T47D (cell line): ENCODE measurements at regions not wholly inside any gene's neighbourhood (a gene's known extent, or its start where the extent isn't known, plus 50 kb on each side); places are given as distances from the start of the nearest gene placed in this dataset.

Experiments
- DNase-seq, 2 experiments: peaks; one replicate each; pipeline versions ENCODE4 v3.0.0 to v3.0.0-alpha.2; 2011 to 2012; ENCODE audit warnings: low read depth in 1 of 2, low spot score in 1 of 2
- JUND ChIP-seq: IDR thresholded peaks from 2 replicates; pipeline ENCODE4 v1.6.1; 2012; ENCODE audit warnings: low read depth
- in situ Hi-C: cut with HindIII; loops from 2 replicates; pipeline ENCODE4 v1.10.0; 2016; ENCODE audit warnings: low sequenced_read_pairs, low pct_unique_long_range_greater_than_20kb

GRCh38 chr6:66068033-66068432 lies 361.0 kb upstream of the EYS start:
- TF ChIP-seq JUND, result no peak
- no peak for DNase-seq
- in situ Hi-C loops, result no loop called here

- in situ Hi-C loops, result no loop called here
- DNase-seq, result no peak
- TF ChIP-seq JUND, result no peak
Measured at GRCh38 chr6:66065313-66065712, 358.3 kb upstream of the EYS start.

- in situ Hi-C loops, result no loop called here
- TF ChIP-seq JUND, result no peak
- no peak for DNase-seq
Measured at GRCh38 chr6:66057034-66057433, 350.0 kb upstream of the EYS start.

GRCh38 chr6:66054967-66055366 lies 347.9 kb upstream of the EYS start:
- DNase-seq, result no peak
- in situ Hi-C loops, result no loop called here
- TF ChIP-seq JUND, result no peak

GRCh38 chr6:66051812-66052211 lies 344.8 kb upstream of the EYS start:
- DNase-seq, result no peak
- in situ Hi-C loops, result no loop called here
- no peak for TF ChIP-seq JUND

DNA sequence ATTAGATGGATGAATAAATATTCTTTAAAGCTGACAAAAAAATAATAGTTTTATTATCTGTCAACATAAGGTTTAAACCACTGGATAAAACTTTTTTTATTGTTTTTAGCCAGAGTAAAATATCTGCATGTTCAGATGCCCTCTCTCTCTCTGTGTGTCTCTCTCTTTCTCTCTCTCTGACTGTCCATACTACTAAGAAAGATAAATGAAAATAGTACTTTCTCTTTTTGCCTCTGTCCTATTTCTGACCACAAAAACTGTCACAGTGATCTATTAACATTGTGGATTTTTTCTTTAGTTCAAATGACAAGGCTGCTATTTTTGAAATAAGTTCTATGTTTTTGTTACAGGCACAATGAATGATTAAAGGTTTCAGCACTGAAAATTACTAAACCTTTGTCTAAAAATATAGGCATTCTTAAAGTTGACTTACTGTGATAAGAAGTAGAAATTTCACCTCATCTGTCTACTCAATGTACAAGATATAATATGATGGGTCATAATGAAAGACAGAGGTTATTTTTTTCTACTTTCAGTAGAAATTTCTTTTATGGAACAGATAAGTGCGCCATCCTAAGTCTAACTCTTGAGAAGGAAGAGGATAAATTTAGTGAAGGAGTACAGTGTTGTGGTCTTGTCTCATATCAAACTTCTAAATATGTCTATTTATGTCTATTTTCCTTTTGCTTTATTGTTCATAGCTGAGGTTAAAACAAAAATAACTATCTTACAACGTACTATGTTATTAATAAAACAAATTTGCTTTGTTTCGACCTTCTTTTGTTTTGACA lies 341.9 kb upstream of the EYS start:
- TF ChIP-seq JUND, result no peak
- DNase-seq, result no peak
- in situ Hi-C loops, result no loop called here

GRCh38 chr6:66032626-66033025 lies 325.6 kb upstream of the EYS start:
- no peak for DNase-seq
- in situ Hi-C loops, result no loop called here
- no peak for TF ChIP-seq JUND

- in situ Hi-C loops, result no loop called here
- TF ChIP-seq JUND, result no peak
- DNase-seq, result no peak
Measured at GRCh38 chr6:66029391-66029790, 322.4 kb upstream of the EYS start.

DNA sequence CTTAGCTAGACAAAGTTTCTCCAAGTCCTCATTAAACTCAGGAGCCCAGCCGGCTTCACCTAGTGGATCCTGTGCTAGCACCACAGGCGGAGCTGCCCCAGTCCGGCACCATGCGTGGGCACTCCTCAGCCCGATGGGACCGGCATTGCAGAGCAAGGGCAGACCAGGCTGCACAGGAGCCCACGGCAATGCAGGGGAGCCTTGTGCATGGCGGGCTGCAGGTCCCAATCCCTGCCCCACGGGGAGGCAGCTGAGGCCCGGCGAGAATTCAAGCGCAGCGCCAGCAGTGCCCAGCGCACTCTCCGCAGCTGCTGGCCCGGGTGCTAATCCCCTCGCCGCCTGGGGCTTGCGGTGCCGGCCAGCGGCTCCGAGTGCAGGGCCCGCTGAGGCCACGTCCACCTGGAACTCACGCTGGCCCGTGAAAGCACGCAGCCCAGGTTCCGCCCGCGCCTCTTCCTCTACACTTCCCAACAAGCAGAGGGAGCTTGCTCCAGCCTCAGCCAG lies 292.3 kb upstream of the EYS start:
- in situ Hi-C loops, result no loop called here
- no peak for DNase-seq
- no peak for TF ChIP-seq JUND

DNA sequence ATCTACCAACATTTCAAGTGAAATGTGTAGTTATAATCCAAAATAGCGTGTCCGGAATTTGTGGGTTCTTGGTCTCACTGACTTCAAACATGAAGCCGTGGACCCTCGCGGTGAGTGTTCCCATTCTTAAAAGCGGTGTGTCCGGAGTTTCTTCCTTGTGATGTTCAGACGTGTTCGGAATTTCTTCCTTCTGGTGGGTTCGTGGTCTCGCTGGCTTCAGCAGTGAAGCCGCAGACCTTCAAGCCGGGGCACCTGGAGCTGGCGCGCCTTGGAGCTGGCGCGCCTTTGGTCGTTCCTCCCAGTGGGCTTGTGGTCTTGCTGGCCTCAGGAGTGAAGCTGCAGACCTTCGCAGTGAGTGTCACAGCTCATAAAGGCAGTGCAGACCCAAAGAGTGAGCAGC lies 291.5 kb upstream of the EYS start:
- TF ChIP-seq JUND, result no peak
- no peak for DNase-seq
- in situ Hi-C loops, result no loop called here

DNA sequence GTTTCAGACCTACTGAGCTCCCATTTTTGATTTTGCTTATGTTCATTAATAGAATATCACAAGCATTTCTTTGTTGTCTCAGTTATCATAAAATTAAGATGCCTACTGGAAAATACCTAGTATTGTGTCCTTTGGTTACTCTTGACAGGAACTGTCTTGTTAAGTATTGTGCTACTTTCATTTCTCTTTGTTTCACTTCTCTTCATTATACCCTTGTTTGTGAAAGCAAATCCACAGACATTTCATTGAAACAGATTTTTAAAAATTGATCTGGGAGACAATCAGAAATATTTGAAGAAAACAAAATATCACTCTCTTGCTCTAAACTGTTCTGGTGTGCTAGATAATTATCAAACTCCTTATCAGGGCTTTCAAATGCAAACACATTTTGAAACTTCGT lies 290.5 kb upstream of the EYS start:
- TF ChIP-seq JUND, result no peak
- no peak for DNase-seq
- in situ Hi-C loops, result no loop called here

DNA sequence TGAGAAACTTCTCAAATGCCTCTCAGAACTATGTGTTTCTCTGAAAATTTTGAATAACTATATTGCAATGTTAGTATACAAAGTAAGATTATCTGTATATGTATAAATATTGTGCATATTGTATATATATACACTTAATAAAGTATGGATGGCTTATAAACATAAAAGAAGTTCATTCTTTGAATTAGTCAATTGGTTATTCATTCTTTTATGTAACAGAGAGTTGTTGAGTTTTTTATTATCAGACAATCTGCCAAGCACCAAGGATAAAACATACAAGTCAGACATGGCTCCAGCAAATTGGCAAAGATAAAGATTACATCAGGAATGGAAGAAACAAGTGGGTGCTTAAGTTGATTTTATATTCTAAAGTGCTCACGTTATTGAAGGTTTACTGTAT lies 289.1 kb upstream of the EYS start:
- TF ChIP-seq JUND, result no peak

GRCh38 chr6:65989676-65990075 lies 282.6 kb upstream of the EYS start:
- no peak for DNase-seq
- in situ Hi-C loops, result no loop called here
- TF ChIP-seq JUND, result no peak

More for the DNA sequence above, 289.1 kb upstream of the EYS start:
- in situ Hi-C loops, result no loop called here
- DNase-seq, result no peak

GRCh38 chr6:65988006-65988405 lies 281.0 kb upstream of the EYS start:
- DNase-seq, result no peak
- TF ChIP-seq JUND, result no peak
- in situ Hi-C loops, result no loop called here
